ENCODE measurements at regions not wholly inside any gene's neighbourhood (a gene's known extent, or its start where the extent isn't known, plus 50 kb on each side); places are given as distances from the start of the nearest gene placed in this dataset.

DNA sequence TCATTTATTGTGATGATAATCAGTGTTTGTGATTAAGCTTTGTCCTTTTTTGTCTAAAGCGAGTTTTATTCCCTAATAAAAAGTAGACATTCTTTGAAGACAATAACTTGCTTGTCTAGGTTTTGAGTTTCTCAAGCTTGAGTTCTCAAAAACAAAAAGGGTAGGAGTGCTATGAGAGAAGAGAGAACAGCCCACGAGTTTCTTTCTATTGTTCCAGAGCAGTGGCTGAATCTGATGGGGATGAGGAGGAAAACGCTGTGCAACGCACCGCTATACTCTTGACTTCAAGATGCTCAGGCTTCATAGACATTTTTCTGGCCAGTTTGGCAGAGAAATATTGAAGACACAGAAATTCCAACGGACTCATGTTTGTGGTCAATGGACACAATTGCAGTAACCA lies 669.8 kb upstream of the B3GALT2 start:
- Mint-ChIP-seq H3K27me3 (ENCODE audit: insufficient read depth, unreplicated experiment) (no peaks in the 10 kb centered on the region), H3K27ac (ENCODE audit: low read depth, unreplicated experiment) (no peak overlapping the region), H3K36me3 (ENCODE audit: insufficient read depth, unreplicated experiment) (no peaks in the 10 kb centered on the region), H3K9me3 (ENCODE audit: unreplicated experiment) (no peaks in the 10 kb centered on the region), H3K4me1 (ENCODE audit: insufficient read depth, unreplicated experiment) (no peaks in the 10 kb centered on the region), H3K4me3 (ENCODE audit: unreplicated experiment) (no peak overlapping the region)
- ChIA-PET POLR2A (no interaction called here), CTCF (interaction anchor here (0.6 to 0.7 kb wide), 2 partner anchors 26 to 50 kb away, joined by 3 read pairs; no protein-coding TSS in a partner anchor)
- DNase-seq (ENCODE audit: unreplicated experiment) = no peak
- BruUV-seq (replicated peaks) = no TSS peak
- intact Hi-C loops (cut with micrococcal nuclease) = no loop called here
- TF ChIP-seq, protein P1, sequence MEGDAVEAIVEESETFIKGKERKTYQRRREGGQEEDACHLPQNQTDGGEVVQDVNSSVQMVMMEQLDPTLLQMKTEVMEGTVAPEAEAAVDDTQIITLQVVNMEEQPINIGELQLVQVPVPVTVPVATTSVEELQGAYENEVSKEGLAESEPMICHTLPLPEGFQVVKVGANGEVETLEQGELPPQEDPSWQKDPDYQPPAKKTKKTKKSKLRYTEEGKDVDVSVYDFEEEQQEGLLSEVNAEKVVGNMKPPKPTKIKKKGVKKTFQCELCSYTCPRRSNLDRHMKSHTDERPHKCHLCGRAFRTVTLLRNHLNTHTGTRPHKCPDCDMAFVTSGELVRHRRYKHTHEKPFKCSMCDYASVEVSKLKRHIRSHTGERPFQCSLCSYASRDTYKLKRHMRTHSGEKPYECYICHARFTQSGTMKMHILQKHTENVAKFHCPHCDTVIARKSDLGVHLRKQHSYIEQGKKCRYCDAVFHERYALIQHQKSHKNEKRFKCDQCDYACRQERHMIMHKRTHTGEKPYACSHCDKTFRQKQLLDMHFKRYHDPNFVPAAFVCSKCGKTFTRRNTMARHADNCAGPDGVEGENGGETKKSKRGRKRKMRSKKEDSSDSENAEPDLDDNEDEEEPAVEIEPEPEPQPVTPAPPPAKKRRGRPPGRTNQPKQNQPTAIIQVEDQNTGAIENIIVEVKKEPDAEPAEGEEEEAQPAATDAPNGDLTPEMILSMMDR (IDR thresholded peaks at IDR 0.05; ENCODE audit: unreplicated experiment) = no peak

DNA sequence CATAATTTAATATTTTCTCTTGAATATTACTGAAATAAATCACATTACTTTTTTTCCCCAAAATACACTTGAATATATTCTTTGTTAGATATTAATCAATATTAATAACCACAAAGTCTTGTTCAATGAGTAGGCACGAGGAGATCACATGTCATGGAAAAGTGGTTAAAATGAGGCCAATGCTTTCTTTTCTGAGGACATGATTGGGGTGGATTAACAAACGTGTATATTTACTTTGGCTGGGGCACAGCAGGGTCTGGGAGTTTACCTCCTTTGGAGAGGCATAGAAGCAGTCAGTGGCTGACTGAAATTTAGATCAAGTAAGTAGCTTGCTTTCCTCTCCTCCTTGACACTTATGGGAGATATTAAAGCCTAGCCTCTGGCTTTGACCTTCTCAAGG lies 664.3 kb upstream of the B3GALT2 start:
- no peaks in the 10 kb centered on the region for H3K36me3 Mint-ChIP-seq (ENCODE audit: insufficient read depth, unreplicated experiment)

DNA sequence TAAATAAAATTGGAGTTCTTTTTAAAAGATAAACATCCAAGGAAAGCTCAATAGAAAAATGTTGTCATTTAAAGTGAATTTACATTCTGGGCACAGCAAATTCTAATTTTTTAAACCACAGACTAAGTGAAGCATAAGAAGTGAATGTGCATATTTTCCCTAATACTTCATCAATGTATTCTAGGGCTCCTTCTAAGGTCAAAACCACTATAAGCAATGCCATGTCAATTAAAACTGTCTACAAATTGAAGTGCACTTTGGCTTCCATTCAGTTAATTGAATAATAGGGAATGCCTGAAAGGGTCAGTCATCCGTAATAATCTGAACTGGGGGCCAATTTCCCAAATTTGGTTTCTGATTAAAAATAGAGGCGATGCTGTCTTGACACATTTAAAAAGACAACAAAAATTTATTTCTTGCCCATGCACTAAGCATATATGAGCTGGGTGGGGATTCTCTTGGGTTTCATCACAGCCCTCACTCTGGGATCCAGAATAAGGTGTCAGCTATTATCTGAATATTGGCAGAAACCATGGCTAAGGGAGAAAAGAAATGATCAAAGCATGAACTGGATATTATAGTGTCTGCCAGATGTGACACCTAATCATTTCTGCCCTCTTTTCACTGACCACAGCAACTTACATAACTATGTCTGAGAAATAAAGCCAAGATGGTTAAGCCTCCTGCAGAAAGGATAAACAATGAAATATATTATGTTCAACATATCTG lies 660.6 kb upstream of the B3GALT2 start:
- H3K9me3 Mint-ChIP-seq (ENCODE audit: unreplicated experiment) = no peaks in the 10 kb centered on the region
- intact Hi-C loops (cut with micrococcal nuclease) = no loop called here
- H3K4me1 Mint-ChIP-seq (ENCODE audit: insufficient read depth, unreplicated experiment) = no peaks in the 10 kb centered on the region
- no peak for DNase-seq (ENCODE audit: unreplicated experiment)
- TF ChIP-seq, protein P1 (IDR thresholded peaks at IDR 0.05; ENCODE audit: unreplicated experiment) = no peak
- no peaks in the 10 kb centered on the region for H3K36me3 Mint-ChIP-seq (ENCODE audit: insufficient read depth, unreplicated experiment)
- POLR2A ChIA-PET = interaction anchor here (0.6 to 1.1 kb wide), 2 partner anchors 9 to 580 kb away, joined by 3 read pairs; no protein-coding TSS in a partner anchor
- BruUV-seq (replicated peaks) = no TSS peak
- H3K27ac Mint-ChIP-seq (ENCODE audit: low read depth, unreplicated experiment) = no peak overlapping the region
- H3K4me3 Mint-ChIP-seq (ENCODE audit: unreplicated experiment) = no peak overlapping the region
- CTCF ChIA-PET = interaction anchor here (0.6 to 1.0 kb wide), 2 partner anchors 9 to 571 kb away, joined by 3 to 4 read pairs; no protein-coding TSS in a partner anchor
- H3K27me3 Mint-ChIP-seq (ENCODE audit: insufficient read depth, unreplicated experiment) = no peaks in the 10 kb centered on the region

More for the DNA sequence above, 664.3 kb upstream of the B3GALT2 start:
- no TSS peak for BruUV-seq (replicated peaks)
- Mint-ChIP-seq H3K4me1 (ENCODE audit: insufficient read depth, unreplicated experiment) (no peaks in the 10 kb centered on the region), H3K4me3 (ENCODE audit: unreplicated experiment) (no peak overlapping the region), H3K27ac (ENCODE audit: low read depth, unreplicated experiment) (no peak overlapping the region), H3K9me3 (ENCODE audit: unreplicated experiment) (no peaks in the 10 kb centered on the region), H3K27me3 (ENCODE audit: insufficient read depth, unreplicated experiment) (no peaks in the 10 kb centered on the region)
- no peak for DNase-seq (ENCODE audit: unreplicated experiment)
- intact Hi-C loops (cut with micrococcal nuclease) = no loop called here
- ChIA-PET POLR2A (no interaction called here), CTCF (no interaction called here)
- TF ChIP-seq, protein P1 (IDR thresholded peaks at IDR 0.05; ENCODE audit: unreplicated experiment) = no peak

DNA sequence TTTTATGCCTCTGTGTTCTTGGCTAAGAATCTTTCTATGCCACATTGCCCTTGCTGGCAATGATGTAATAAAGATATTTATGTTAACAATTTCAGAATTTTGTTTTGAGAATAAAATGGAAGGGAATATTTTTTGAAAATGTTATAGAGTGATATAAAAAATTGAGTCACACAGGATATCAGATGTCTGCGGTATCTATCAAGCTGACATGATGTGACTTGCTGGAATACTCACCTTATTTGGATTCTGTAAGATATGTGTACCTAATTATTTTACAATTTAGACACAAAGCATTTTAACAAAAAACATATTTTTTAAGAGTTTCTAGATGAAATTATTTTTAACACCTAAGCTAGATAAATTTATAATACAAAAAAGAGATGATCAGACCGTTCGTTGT lies 660.0 kb upstream of the B3GALT2 start:
- no TSS peak for BruUV-seq (replicated peaks)
- Mint-ChIP-seq H3K36me3 (ENCODE audit: insufficient read depth, unreplicated experiment) (no peaks in the 10 kb centered on the region), H3K27me3 (ENCODE audit: insufficient read depth, unreplicated experiment) (no peaks in the 10 kb centered on the region), H3K27ac (ENCODE audit: low read depth, unreplicated experiment) (no peak overlapping the region), H3K9me3 (ENCODE audit: unreplicated experiment) (no peaks in the 10 kb centered on the region), H3K4me3 (ENCODE audit: unreplicated experiment) (no peak overlapping the region), H3K4me1 (ENCODE audit: insufficient read depth, unreplicated experiment) (no peaks in the 10 kb centered on the region)
- no peak for DNase-seq (ENCODE audit: unreplicated experiment)
- TF ChIP-seq, protein P1 (IDR thresholded peaks at IDR 0.05; ENCODE audit: unreplicated experiment) = no peak
- ChIA-PET CTCF (interaction anchor here (0.8 kb wide), 1 partner anchor 31 kb away, joined by 3 read pairs; no protein-coding TSS in a partner anchor), POLR2A (interaction anchor here (0.6 kb wide), 1 partner anchor 579 kb away, joined by 3 read pairs; no protein-coding TSS in a partner anchor)
- intact Hi-C loops (cut with micrococcal nuclease) = no loop called here
